Activated CD4-positive, alpha-beta memory T cell treated with anti-CD3 and anti-CD28 coated beads for 36 hours (primary cell): ENCODE measurements at regions not wholly inside any gene's neighbourhood (a gene's known extent, or its start where the extent isn't known, plus 50 kb on each side); places are given as distances from the start of the nearest gene placed in this dataset.

Source experiments
- CTCF ChIA-PET: fragments of 350-600 bp; sonication (Branson Sonifier 250); formaldehyde crosslinking; loops from one replicate; lab custom pipeline; 2021; ENCODE audit warnings: antibody characterized with exemption, inconsistent platforms; lab: Charles Lee
- POLR2A ChIA-PET: fragments of 350-600 bp; sonication (Branson Sonifier 250); formaldehyde crosslinking; loops from one replicate; lab custom pipeline; 2021; ENCODE audit warnings: antibody characterized with exemption; lab: Charles Lee
- DNase-seq: peaks from one replicate; pipeline ENCODE4 v3.0.0-alpha.2; 2020
- H3K27ac Mint-ChIP-seq: one replicate; pipeline ENCODE4 v1.8.0; 2021; ENCODE audit warnings: mixed read lengths
- H3K27me3 Mint-ChIP-seq: one replicate; pipeline ENCODE4 v1.8.0; 2021; ENCODE audit warnings: mixed read lengths
- H3K36me3 Mint-ChIP-seq: one replicate; pipeline ENCODE4 v1.8.0; 2021; ENCODE audit warnings: mixed read lengths
- H3K4me1 Mint-ChIP-seq: one replicate; pipeline ENCODE4 v1.8.0; 2021; ENCODE audit warnings: low read depth, mixed read lengths
- H3K4me3 Mint-ChIP-seq: one replicate; pipeline ENCODE4 v1.8.0; 2021; ENCODE audit warnings: mild to moderate bottlenecking, mixed read lengths
- H3K9me3 Mint-ChIP-seq: one replicate; pipeline ENCODE4 v1.8.0; 2021; ENCODE audit warnings: mixed read lengths
- intact Hi-C: fragments of 100-400 bp; cut with micrococcal nuclease; formaldehyde crosslinking; loops from one replicate; pipeline ENCODE4 v1.15.1; 2023

DNA sequence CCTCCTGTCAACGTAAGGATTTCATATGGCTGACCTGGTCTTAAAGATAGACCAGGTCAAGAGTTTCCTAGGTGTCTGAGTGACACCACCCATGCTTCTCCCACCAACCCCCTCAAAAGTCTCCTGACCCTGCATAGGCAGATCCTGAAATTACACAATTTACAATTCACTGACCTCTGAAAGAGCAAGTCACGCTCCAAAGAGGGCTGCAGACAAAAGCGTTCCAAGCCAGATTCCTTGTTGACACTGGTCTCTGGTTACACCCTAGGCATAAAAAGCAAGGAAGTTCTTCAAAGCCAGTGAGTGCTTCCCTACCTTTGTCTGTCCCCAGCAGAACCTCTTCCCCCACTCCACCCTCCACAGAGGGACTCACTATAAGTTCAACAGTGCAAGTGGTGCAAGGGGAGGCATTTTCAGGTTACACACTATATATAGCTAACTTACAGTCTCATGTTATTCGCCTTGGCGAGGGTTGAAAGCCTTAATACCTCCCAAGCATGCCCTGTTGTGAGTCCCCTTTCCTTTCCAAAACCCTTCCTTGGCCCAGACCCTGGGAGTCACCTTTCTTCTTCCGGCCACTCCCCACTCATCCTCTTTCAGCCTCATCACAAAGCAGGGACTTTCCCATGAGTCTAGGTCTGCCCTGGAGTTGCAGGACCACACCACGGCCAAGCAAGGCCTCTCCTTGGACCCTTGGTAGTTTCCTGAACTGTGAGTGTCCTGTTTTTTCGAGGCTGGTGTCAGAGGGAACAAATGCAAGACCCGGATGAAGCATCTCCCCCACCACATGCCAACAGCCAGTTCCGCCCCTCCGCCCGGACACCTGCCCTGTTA lies 58.0 kb upstream of the KLF3 start:
- H3K9me3 Mint-ChIP-seq = no peaks in the 10 kb centered on the region
- no peak for DNase-seq
- H3K27me3 Mint-ChIP-seq = no peaks in the 10 kb centered on the region
- POLR2A ChIA-PET = no interaction called here
- H3K4me1 Mint-ChIP-seq = peaks cover 26% of the 10 kb centered on the region
- no peak overlapping the region for H3K4me3 Mint-ChIP-seq
- no peaks in the 10 kb centered on the region for H3K36me3 Mint-ChIP-seq
- CTCF ChIA-PET = no interaction called here
- H3K27ac Mint-ChIP-seq = no peak overlapping the region
- intact Hi-C loops = no loop called here

GRCh38 chr4:38606587-38606905 lies 57.5 kb upstream of the KLF3 start:
- DNase-seq = no peak
- intact Hi-C loops = no loop called here
- CTCF ChIA-PET = no interaction called here
- peaks cover 27% of the 10 kb centered on the region for H3K4me1 Mint-ChIP-seq
- H3K27ac Mint-ChIP-seq = no peak overlapping the region
- no peaks in the 10 kb centered on the region for H3K27me3 Mint-ChIP-seq
- no peak overlapping the region for H3K4me3 Mint-ChIP-seq
- no peaks in the 10 kb centered on the region for H3K36me3 Mint-ChIP-seq
- no peaks in the 10 kb centered on the region for H3K9me3 Mint-ChIP-seq
- POLR2A ChIA-PET = no interaction called here

- CTCF ChIA-PET = interaction anchor here (1.3 kb wide), 1 partner anchor 65 kb away, joined by 4 read pairs; no protein-coding TSS in a partner anchor
Observed at GRCh38 chr4:38609614-38610013, 54.4 kb upstream of the KLF3 start.

GRCh38 chr4:38610521-38610920 lies 53.5 kb upstream of the KLF3 start:
- no peak overlapping the region for H3K27ac Mint-ChIP-seq
- no peak overlapping the region for H3K4me3 Mint-ChIP-seq
- DNase-seq = no peak
- no peaks in the 10 kb centered on the region for H3K9me3 Mint-ChIP-seq
- no peaks in the 10 kb centered on the region for H3K36me3 Mint-ChIP-seq
- POLR2A ChIA-PET = no interaction called here
- intact Hi-C loops = no loop called here
- no peaks in the 10 kb centered on the region for H3K27me3 Mint-ChIP-seq
- H3K4me1 Mint-ChIP-seq = peaks cover 29% of the 10 kb centered on the region
- CTCF ChIA-PET = interaction anchor here (1.3 kb wide), 1 partner anchor 64 kb away, joined by 4 read pairs; no protein-coding TSS in a partner anchor

More at GRCh38 chr4:38609614-38610013, 54.4 kb upstream of the KLF3 start:
- Mint-ChIP-seq H3K9me3 (no peaks in the 10 kb centered on the region), H3K27ac (no peak overlapping the region), H3K4me1 (peaks cover 32% of the 10 kb centered on the region), H3K36me3 (no peaks in the 10 kb centered on the region), H3K27me3 (no peaks in the 10 kb centered on the region), H3K4me3 (no peak overlapping the region)
- POLR2A ChIA-PET = no interaction called here
- intact Hi-C loops = no loop called here
- DNase-seq = no peak

DNA sequence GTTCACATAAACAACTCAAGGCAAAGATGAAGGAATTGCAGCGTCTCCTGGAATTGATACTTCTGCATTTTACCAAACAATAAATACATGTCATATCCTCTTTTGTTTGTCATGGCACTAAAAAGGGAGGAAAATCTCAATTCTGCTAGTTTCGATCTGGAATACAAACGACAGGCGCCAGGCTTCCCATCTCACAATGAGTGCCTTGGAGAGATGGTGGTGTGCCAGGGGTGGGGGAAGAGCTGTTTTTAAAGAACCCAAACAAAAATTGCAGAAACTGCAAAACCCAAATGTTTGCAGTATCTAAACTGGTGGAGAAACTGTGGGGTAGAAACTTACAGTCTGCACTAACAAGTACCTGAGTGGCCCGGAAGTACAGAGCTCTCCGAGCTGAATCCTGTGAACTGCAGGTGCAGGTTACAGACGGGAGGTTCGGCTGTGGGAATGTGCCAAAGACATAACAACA lies 53.0 kb upstream of the KLF3 start:
- CTCF ChIA-PET = no interaction called here
- H3K9me3 Mint-ChIP-seq = no peaks in the 10 kb centered on the region
- intact Hi-C loops = no loop called here
- peaks cover 28% of the 10 kb centered on the region for H3K4me1 Mint-ChIP-seq
- POLR2A ChIA-PET = no interaction called here
- H3K36me3 Mint-ChIP-seq = no peaks in the 10 kb centered on the region
- no peak for DNase-seq
- no peak overlapping the region for H3K4me3 Mint-ChIP-seq
- H3K27me3 Mint-ChIP-seq = no peaks in the 10 kb centered on the region
- no peak overlapping the region for H3K27ac Mint-ChIP-seq

DNA sequence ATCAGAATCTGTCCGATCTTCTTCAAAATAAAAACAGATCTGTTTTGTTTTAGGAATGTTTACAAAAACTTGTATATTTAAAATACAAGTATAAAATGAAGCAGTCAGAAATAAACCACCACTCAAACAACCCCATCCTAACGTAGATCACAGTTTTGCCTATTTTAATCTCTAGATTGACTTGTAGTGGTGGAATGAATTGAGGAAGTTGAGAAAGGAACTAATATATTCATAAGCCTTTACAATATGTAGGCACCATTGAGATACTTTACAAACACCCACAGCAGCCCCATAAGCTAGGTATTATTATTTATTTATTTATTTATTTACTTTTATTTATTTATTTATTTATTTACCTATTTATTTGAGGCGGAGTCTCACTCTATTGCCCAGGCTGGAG lies 52.3 kb upstream of the KLF3 start:
- no peaks in the 10 kb centered on the region for H3K9me3 Mint-ChIP-seq
- intact Hi-C loops = no loop called here
- CTCF ChIA-PET = interaction anchor here (1.1 kb wide), 1 partner anchor 44 kb away, joined by 4 read pairs; no protein-coding TSS in a partner anchor
- DNase-seq = no peak
- no peak overlapping the region for H3K27ac Mint-ChIP-seq
- no peaks in the 10 kb centered on the region for H3K36me3 Mint-ChIP-seq
- no peaks in the 10 kb centered on the region for H3K27me3 Mint-ChIP-seq
- no peak overlapping the region for H3K4me3 Mint-ChIP-seq
- POLR2A ChIA-PET = no interaction called here
- H3K4me1 Mint-ChIP-seq = peaks cover 23% of the 10 kb centered on the region

DNA sequence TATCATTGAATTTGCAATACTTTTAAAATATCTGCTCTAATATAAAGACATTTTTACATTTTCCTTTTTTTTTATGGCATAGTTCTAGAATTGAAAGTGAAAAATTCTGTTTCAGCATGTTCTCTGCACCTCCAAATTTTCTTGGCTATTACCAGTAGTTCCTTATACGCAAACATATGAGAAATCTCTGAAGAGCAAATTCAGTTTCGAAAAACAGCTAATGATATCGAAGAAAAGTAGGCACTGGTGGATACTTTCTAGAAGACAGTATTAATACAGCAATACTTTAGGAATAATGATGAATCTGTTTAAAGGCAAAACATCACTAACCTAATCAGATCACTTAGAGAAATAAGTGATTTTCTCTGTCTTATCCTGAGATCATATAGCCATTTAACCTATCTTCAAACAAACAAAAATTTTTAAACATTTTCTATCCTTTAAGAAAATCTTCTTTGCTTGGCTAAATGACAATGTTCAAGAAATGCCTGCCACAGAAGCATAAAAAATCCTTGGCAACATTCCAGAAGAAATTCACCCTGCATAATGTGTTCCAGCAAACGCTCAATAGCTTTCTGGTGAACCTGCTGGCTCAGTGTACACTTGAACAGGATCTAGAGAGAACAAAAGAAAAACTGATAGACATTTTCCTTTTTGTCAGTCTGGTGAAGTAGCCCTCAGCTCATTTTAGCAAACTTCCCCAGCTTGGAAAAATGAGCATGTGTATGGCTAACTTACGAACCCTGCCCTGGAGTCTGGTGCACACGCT lies 51.2 kb upstream of the KLF3 start:
- Mint-ChIP-seq H3K9me3 (no peaks in the 10 kb centered on the region), H3K27me3 (no peaks in the 10 kb centered on the region), H3K4me3 (no peak overlapping the region), H3K4me1 (peaks cover 25% of the 10 kb centered on the region), H3K27ac (no peak overlapping the region), H3K36me3 (no peaks in the 10 kb centered on the region)
- ChIA-PET CTCF (interaction anchor here (1.1 kb wide), 1 partner anchor 46 kb away, joined by 4 read pairs; no protein-coding TSS in a partner anchor), POLR2A (interaction anchor here (0.7 kb wide), 1 partner anchor 43 kb away, joined by 3 read pairs; no protein-coding TSS in a partner anchor)
- intact Hi-C loops = no loop called here
- no peak for DNase-seq
